DOHH2 (cell line): ENCODE measurements at regions not wholly inside any gene's neighbourhood (a gene's known extent, or its start where the extent isn't known, plus 50 kb on each side); places are given as distances from the start of the nearest gene placed in this dataset.

Experiments
- CTCF ChIP-seq: fragments of 200-600 bp; sonication (generic); IDR thresholded peaks from one replicate; pipeline ENCODE4 v1.5.1; 2014; ENCODE audit warnings: antibody characterized with exemption, mild to moderate bottlenecking, low read depth, low read length; ENCODE audit not compliant: poor library complexity, severe bottlenecking
- EZH2phosphoT487 ChIP-seq: fragments of 200-600 bp; sonication (generic); IDR thresholded peaks from 2 replicates; pipeline ENCODE4 v1.6.1; 2017; ENCODE audit warnings: borderline replicate concordance, mild to moderate bottlenecking, antibody characterized with exemption, low read length, moderate library complexity, mixed read lengths

DNA sequence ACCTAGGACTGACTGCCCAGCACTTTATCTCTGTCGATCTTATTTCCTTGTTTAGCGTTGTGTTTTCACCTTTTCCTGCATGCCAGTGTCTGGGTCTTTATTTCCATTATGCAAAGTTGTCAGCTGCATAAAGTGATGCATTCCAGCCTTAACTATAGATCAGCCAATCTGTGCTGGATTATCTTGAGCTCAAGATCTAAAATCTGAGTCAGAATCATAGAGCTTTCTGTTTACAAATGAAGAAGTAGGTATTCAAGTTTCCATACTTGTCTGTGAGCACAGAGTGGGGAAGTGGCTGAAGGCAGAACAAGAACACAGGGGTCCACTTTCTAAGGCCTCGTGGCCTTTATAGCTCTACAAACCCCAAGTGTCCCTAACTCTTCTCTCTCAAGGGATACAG lies 82.4 kb upstream of the PLCL2 start:
- TF ChIP-seq CTCF, result no peak
- no peak for TF ChIP-seq EZH2phosphoT487
